ENCODE measurements at regions not wholly inside any gene's neighbourhood (a gene's known extent, or its start where the extent isn't known, plus 50 kb on each side); places are given as distances from the start of the nearest gene placed in this dataset.

GRCh38 chr22:49380828-49381114 lies 446.9 kb downstream of the BRD1 start:
- no peak for ATAC-seq
- TF ChIP-seq ZNF8 (CRISPR knock-in tag; IDR thresholded peaks at IDR 0.05) (no peak), RARB (CRISPR knock-in tag; IDR thresholded peaks at IDR 0.05) (no peak), ZNF70 (CRISPR knock-in tag; IDR thresholded peaks at IDR 0.05) (no peak), POU6F1 (CRISPR knock-in tag; IDR thresholded peaks at IDR 0.05; ENCODE audit: borderline replicate concordance, low read depth) (no peak), OSR1 (CRISPR knock-in tag; IDR thresholded peaks at IDR 0.05) (no peak), GLIS3 (CRISPR knock-in tag; IDR thresholded peaks at IDR 0.05) (no peak), PPARA (CRISPR knock-in tag; IDR thresholded peaks at IDR 0.05; ENCODE audit: borderline replicate concordance) (no peak), SNAI2 (CRISPR knock-in tag; IDR thresholded peaks at IDR 0.05) (no peak), ZFP30 (CRISPR knock-in tag; IDR thresholded peaks at IDR 0.05) (no peak), CSDC2 (CRISPR knock-in tag; IDR thresholded peaks at IDR 0.05) (no peak), CSRNP3 (CRISPR knock-in tag; IDR thresholded peaks at IDR 0.05) (no peak)

GRCh38 chr22:49380095-49380827 lies 447.4 kb downstream of the BRD1 start:
- no peak for ATAC-seq
- TF ChIP-seq PATZ1 (CRISPR knock-in tag; IDR thresholded peaks at IDR 0.05; ENCODE audit: borderline replicate concordance) (no peak), GLIS3 (CRISPR knock-in tag; IDR thresholded peaks at IDR 0.05) (no peak), ISL1 (CRISPR knock-in tag; IDR thresholded peaks at IDR 0.05) (no peak), PPARA (CRISPR knock-in tag; IDR thresholded peaks at IDR 0.05; ENCODE audit: borderline replicate concordance) (no peak), TCF4 (CRISPR knock-in tag; IDR thresholded peaks at IDR 0.05; ENCODE audit: borderline replicate concordance) (no peak), TOX (CRISPR knock-in tag; IDR thresholded peaks at IDR 0.05; ENCODE audit: borderline replicate concordance) (no peak)

GRCh38 chr22:49377306-49377705 lies 450.4 kb downstream of the BRD1 start:
- no peak for ATAC-seq
- no peak for TF ChIP-seq ZNF8 (CRISPR knock-in tag; IDR thresholded peaks at IDR 0.05)
- no peak for TF ChIP-seq SNAI2 (CRISPR knock-in tag; IDR thresholded peaks at IDR 0.05)
- no peak for TF ChIP-seq POU6F1 (CRISPR knock-in tag; IDR thresholded peaks at IDR 0.05; ENCODE audit: borderline replicate concordance, low read depth)
- TF ChIP-seq ISL1 (CRISPR knock-in tag; IDR thresholded peaks at IDR 0.05) = no peak
- no peak for TF ChIP-seq CREB5 (CRISPR knock-in tag; IDR thresholded peaks at IDR 0.05; ENCODE audit: low read depth)
- TF ChIP-seq ZFP30 (CRISPR knock-in tag; IDR thresholded peaks at IDR 0.05) = no peak
- no peak for TF ChIP-seq PATZ1 (CRISPR knock-in tag; IDR thresholded peaks at IDR 0.05; ENCODE audit: borderline replicate concordance)
- TF ChIP-seq CSRNP3 (CRISPR knock-in tag; IDR thresholded peaks at IDR 0.05) = no peak
- TF ChIP-seq ZNF565 (CRISPR knock-in tag; conservative IDR thresholded peaks at IDR 0.05; ENCODE audit: low read depth) = no peak
- TF ChIP-seq OSR1 (CRISPR knock-in tag; IDR thresholded peaks at IDR 0.05) = no peak
- no peak for TF ChIP-seq ZNF70 (CRISPR knock-in tag; IDR thresholded peaks at IDR 0.05)

Data from SK-N-SH treated with all-trans-retinoic acid at 6 μM for 48 hours (cell line).